ENCODE measurements at regions not wholly inside any gene's neighbourhood (a gene's known extent, or its start where the extent isn't known, plus 50 kb on each side); places are given as distances from the start of the nearest gene placed in this dataset.
"Not testable (repeated sequence)": the region's sequence is repeated elsewhere in the genome, so short reads cannot be mapped to it uniquely, and the experiment has no call there.

GRCh38 chr6:15907220-15907913 is 221.5 kb upstream of the MYLIP start:
- intact Hi-C loops (cut with DNase I): not testable (repeated sequence)

GRCh38 chr6:15906420-15907016 is 222.4 kb upstream of the MYLIP start:
- intact Hi-C loops (cut with DNase I): no loop called here

More at GRCh38 chr6:15907220-15907913, 221.5 kb upstream of the MYLIP start:
- DNase-seq: not testable (repeated sequence)

GRCh38 chr6:15905488-15906419 is 223.1 kb upstream of the MYLIP start:
- intact Hi-C loops (cut with DNase I): no loop called here
- DNase-seq: no peak

More at GRCh38 chr6:15906420-15907016, 222.4 kb upstream of the MYLIP start:
- no peak for DNase-seq

GRCh38 chr6:15904651-15905376 is 224.1 kb upstream of the MYLIP start:
- intact Hi-C loops (cut with DNase I): no loop called here
- no peak for DNase-seq

- DNase-seq: no peak
- intact Hi-C loops (cut with DNase I): no loop called here
Observed at GRCh38 chr6:15901141-15902115, 227.5 kb upstream of the MYLIP start.

GRCh38 chr6:15898693-15899092 is 230.2 kb upstream of the MYLIP start:
- no peak for DNase-seq
- intact Hi-C loops (cut with DNase I): no loop called here

GRCh38 chr6:15897063-15897876 is 231.6 kb upstream of the MYLIP start:
- no peak for DNase-seq
- intact Hi-C loops (cut with DNase I): no loop called here

GRCh38 chr6:15894973-15895725 is 232.3 kb upstream of the DTNBP1 start:
- no peak for DNase-seq
- intact Hi-C loops (cut with DNase I): no loop called here

- intact Hi-C loops (cut with DNase I): no loop called here
Observed at GRCh38 chr6:15893556-15894253, 230.9 kb upstream of the DTNBP1 start.

GRCh38 chr6:15892369-15892768 is 229.5 kb upstream of the DTNBP1 start:
- intact Hi-C loops (cut with DNase I): no loop called here
- no peak for DNase-seq

More at GRCh38 chr6:15893556-15894253, 230.9 kb upstream of the DTNBP1 start:
- DNase-seq: no peak

GRCh38 chr6:15888798-15889772 is 226.3 kb upstream of the DTNBP1 start:
- DNase-seq: no peak
- intact Hi-C loops (cut with DNase I): no loop called here

GRCh38 chr6:15887491-15888461 is 224.9 kb upstream of the DTNBP1 start:
- no peak for DNase-seq
- intact Hi-C loops (cut with DNase I): no loop called here

GRCh38 chr6:15885624-15886023 is 222.8 kb upstream of the DTNBP1 start:
- no peak for DNase-seq
- intact Hi-C loops (cut with DNase I): no loop called here

GRCh38 chr6:15883593-15883992 is 220.8 kb upstream of the DTNBP1 start:
- intact Hi-C loops (cut with DNase I); DNase-seq: not testable (repeated sequence)

- intact Hi-C loops (cut with DNase I): no loop called here
- no peak for DNase-seq
Observed at GRCh38 chr6:15882915-15883314, 220.1 kb upstream of the DTNBP1 start.
